Kidney (tissue), 13 donors: ENCODE measurements at regions not wholly inside any gene's neighbourhood (a gene's known extent, or its start where the extent isn't known, plus 50 kb on each side); places are given as distances from the start of the nearest gene placed in this dataset.

Experiments
- DNase-seq, 5 donors: peaks; one replicate each; pipeline ENCODE4 v3.0.0-alpha.2; 2013 to 2020
- FAIRE-seq: peaks from 2 replicates; lab custom pipeline; 2012; peaks lifted over from hg19 to GRCh38; lab: Jason Lieb, UNC
- H3K27ac ChIP-seq, 2 donors: one replicate each; pipeline ENCODE4 v1.7.0; 2013; ENCODE audit warnings: low read depth in 2 of 2, low read length in 2 of 2, inconsistent platforms in 1 of 2
- H3K27me3 ChIP-seq: one replicate; pipeline ENCODE4 v1.7.1; 2013; ENCODE audit warnings: low read length, inconsistent platforms; ENCODE audit not compliant: control insufficient read depth, insufficient read depth
- H3K36me3 ChIP-seq, 3 donors: one replicate each; pipeline versions ENCODE4 v1.7.0 to v1.7.1; 2013; ENCODE audit warnings: low read length in 3 of 3, control low read depth in 1 of 3, inconsistent platforms in 1 of 3; ENCODE audit not compliant: insufficient read depth in 3 of 3, control insufficient read depth in 2 of 3
- H3K4me1 ChIP-seq, 3 donors: one replicate each; pipeline versions ENCODE4 v1.7.0 to v1.7.1; 2013; ENCODE audit warnings: low read length in 3 of 3, inconsistent platforms in 1 of 3, low read depth in 1 of 3; ENCODE audit not compliant: control insufficient read depth in 2 of 3, insufficient read depth in 2 of 3
- H3K4me3 ChIP-seq, 3 donors: one replicate each; pipeline versions ENCODE4 v1.7.0 to v1.8.1; 2013; ENCODE audit warnings: low read length in 3 of 3, control low read depth in 1 of 3, inconsistent platforms in 1 of 3
- H3K9ac ChIP-seq, 3 donors: one replicate each; pipeline versions ENCODE4 v1.7.0 to v1.7.1; 2013; ENCODE audit warnings: low read length in 3 of 3, control low read depth in 1 of 3, inconsistent platforms in 1 of 3
- H3K9me3 ChIP-seq, 3 donors: one replicate each; pipeline versions ENCODE4 v1.7.0 to v1.7.1; 2013; ENCODE audit warnings: low read length in 3 of 3, control low read depth in 1 of 3, inconsistent platforms in 1 of 3; ENCODE audit not compliant: control insufficient read depth in 2 of 3, insufficient read depth in 1 of 3
- CTCF ChIP-seq: IDR thresholded peaks from 3 replicates; pipeline ENCODE4 v1.5.1; 2012; ENCODE audit warnings: mild to moderate bottlenecking, moderate library complexity, borderline replicate concordance; ENCODE audit not compliant: insufficient read depth; ENCODE audit errors: extremely low read depth
- intact Hi-C: fragments of 100-400 bp; cut with DNase I; formaldehyde crosslinking; loops from one replicate; pipeline ENCODE4 v1.11.1; 2022
- donor health status: control.
- donor health status: control.
- donor health status: control.
- donor health status: control.
- donor health status: control.
- donor health status: DM: yes; HTN: yes; CAD: no.
- donor health status: Normal renal cell carcinoma (clear cell type).

GRCh38 chr11:96624126-96624525, 234.3 kb downstream of the JRKL start:
- DNase-seq = no peak
- H3K27ac ChIP-seq = no peak overlapping the region
- no peaks in the 10 kb centered on the region for H3K4me1 ChIP-seq
- no peak for FAIRE-seq
- no peak overlapping the region for H3K4me3 ChIP-seq
- H3K9ac ChIP-seq = no peak overlapping the region
- no peak for TF ChIP-seq CTCF
- no peaks in the 10 kb centered on the region for H3K27me3 ChIP-seq
- H3K36me3 ChIP-seq = no peaks in the 10 kb centered on the region
- peaks cover 0 to 9% (median 0%) of the 10 kb centered on the region in 3 donors for H3K9me3 ChIP-seq
- intact Hi-C loops = no loop called here

- no peak for TF ChIP-seq CTCF
- peaks cover 0 to 9% (median 0%) of the 10 kb centered on the region in 3 donors for H3K9me3 ChIP-seq
- H3K4me3 ChIP-seq = no peak overlapping the region
- no peaks in the 10 kb centered on the region for H3K36me3 ChIP-seq
- intact Hi-C loops = no loop called here
- H3K9ac ChIP-seq = no peak overlapping the region
- no peak for DNase-seq
- H3K27me3 ChIP-seq = no peaks in the 10 kb centered on the region
- H3K4me1 ChIP-seq = no peaks in the 10 kb centered on the region
- no peak overlapping the region for H3K27ac ChIP-seq
- no peak for FAIRE-seq
Observed at GRCh38 chr11:96627376-96627775, 237.6 kb downstream of the JRKL start.

GRCh38 chr11:96635655-96636054, 245.8 kb downstream of the JRKL start:
- Histone ChIP-seq H3K27ac (no peak overlapping the region), H3K9ac (no peak overlapping the region), H3K4me1 (no peaks in the 10 kb centered on the region), H3K36me3 (no peaks in the 10 kb centered on the region), H3K4me3 (no peak overlapping the region), H3K9me3 (no peaks in the 10 kb centered on the region), H3K27me3 (no peaks in the 10 kb centered on the region)
- DNase-seq (peak in 1 of 5 donors; percentile 70), FAIRE-seq (no peak)
- TF ChIP-seq CTCF = no peak
- intact Hi-C loops = no loop called here

GRCh38 chr11:96641261-96641660, 251.4 kb downstream of the JRKL start:
- Histone ChIP-seq H3K9ac (no peak overlapping the region), H3K4me1 (no peaks in the 10 kb centered on the region), H3K27me3 (no peaks in the 10 kb centered on the region), H3K36me3 (no peaks in the 10 kb centered on the region), H3K4me3 (no peak overlapping the region), H3K9me3 (no peaks in the 10 kb centered on the region), H3K27ac (no peak overlapping the region)
- FAIRE-seq (no peak), DNase-seq (no peak)
- TF ChIP-seq CTCF = no peak
- intact Hi-C loops = no loop called here
